ENCODE measurements at regions not wholly inside any gene's neighbourhood (a gene's known extent, or its start where the extent isn't known, plus 50 kb on each side); places are given as distances from the start of the nearest gene placed in this dataset.

DNA sequence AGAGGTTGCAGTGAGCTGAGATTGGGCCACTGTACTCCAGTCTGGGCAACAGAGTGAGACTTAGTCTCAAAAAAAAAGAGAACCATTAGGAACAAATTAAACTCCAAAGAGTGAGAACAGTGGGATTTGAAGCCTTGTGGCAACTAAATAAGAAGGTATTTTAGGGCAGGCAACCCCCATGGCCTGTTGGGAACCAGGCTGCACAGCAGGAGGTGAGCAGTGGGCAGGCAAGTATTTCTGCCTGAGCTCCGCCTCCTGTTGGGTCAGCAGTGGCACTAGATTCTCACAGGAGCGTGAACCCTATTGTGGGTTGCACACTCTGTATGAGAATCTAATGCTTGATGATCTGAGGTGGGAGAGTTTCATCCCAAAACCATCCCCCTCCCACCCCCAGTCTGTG lies 57.6 kb upstream of the MED9 start:
- Histone ChIP-seq H3K9ac (ENCODE audit: insufficient read depth, low read length) (no peak overlapping the region), H3K4me1 (ENCODE audit: control insufficient read depth, extremely low read depth, insufficient read depth, low read length) (peaks cover 12% of the 10 kb centered on the region), H3K36me3 (ENCODE audit: control insufficient read depth, insufficient read depth, low read length) (no peaks in the 10 kb centered on the region), H3K4me3 (replicated peaks in 1 of 4; ENCODE audit: control extremely low read depth in 1 of 4, insufficient read depth in 1 of 4, low read depth in 3 of 4, low read length in 4 of 4) (no peak overlapping the region), H3K4me2 (ENCODE audit: extremely low read depth, insufficient read depth, low read length) (no peak overlapping the region), H3K9me3 (ENCODE audit: control insufficient read depth, insufficient read depth, low read depth, low read length) (no peaks in the 10 kb centered on the region), H3K79me2 (ENCODE audit: control insufficient read depth, insufficient read depth, low read length) (no peaks in the 10 kb centered on the region), H4K20me1 (ENCODE audit: control insufficient read depth, extremely low read depth, insufficient read depth, low read length) (no peaks in the 10 kb centered on the region), H3K27ac (ENCODE audit: insufficient read depth, low read length) (no peak overlapping the region), H2AFZ (ENCODE audit: low read length) (no peak overlapping the region), H3K27me3 (ENCODE audit: control insufficient read depth, insufficient read depth, low read length) (no peaks in the 10 kb centered on the region)
- DNase-seq (ENCODE audit: low read depth in 2 of 2): no peak
- TF ChIP-seq, protein P1, sequence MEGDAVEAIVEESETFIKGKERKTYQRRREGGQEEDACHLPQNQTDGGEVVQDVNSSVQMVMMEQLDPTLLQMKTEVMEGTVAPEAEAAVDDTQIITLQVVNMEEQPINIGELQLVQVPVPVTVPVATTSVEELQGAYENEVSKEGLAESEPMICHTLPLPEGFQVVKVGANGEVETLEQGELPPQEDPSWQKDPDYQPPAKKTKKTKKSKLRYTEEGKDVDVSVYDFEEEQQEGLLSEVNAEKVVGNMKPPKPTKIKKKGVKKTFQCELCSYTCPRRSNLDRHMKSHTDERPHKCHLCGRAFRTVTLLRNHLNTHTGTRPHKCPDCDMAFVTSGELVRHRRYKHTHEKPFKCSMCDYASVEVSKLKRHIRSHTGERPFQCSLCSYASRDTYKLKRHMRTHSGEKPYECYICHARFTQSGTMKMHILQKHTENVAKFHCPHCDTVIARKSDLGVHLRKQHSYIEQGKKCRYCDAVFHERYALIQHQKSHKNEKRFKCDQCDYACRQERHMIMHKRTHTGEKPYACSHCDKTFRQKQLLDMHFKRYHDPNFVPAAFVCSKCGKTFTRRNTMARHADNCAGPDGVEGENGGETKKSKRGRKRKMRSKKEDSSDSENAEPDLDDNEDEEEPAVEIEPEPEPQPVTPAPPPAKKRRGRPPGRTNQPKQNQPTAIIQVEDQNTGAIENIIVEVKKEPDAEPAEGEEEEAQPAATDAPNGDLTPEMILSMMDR (conservative IDR thresholded peaks at IDR 0.05 in 1 of 2, IDR thresholded peaks at IDR 0.05 in 1 of 2; ENCODE audit: low read depth in 1 of 2, low read length in 2 of 2): no peak
- no peak for TF ChIP-seq EZH2 (IDR thresholded peaks at IDR 0.05; ENCODE audit: low read length, missing control alignments)

DNA sequence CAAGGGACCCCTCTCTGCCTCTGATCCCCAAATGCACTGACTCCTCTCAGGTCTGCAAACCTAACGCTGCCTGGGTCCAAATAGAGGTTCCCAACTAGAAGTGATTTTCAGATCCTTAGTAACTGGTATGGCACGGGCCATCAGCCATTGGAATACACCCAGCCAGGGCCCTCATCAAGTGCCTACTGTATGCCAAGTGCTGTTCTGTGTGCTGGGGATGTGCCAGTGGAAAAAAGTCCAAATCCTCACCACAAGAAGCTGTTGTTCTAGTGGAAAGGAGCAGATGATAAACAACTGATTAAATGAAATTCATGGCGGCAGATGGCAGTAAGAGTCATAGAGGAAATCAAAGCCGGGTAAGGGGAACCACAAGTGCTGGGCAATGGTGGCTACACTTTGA lies 57.2 kb upstream of the MED9 start:
- Histone ChIP-seq H3K9me3 (ENCODE audit: control insufficient read depth, insufficient read depth, low read depth, low read length) (no peaks in the 10 kb centered on the region), H3K4me2 (ENCODE audit: extremely low read depth, insufficient read depth, low read length) (no peak overlapping the region), H3K79me2 (ENCODE audit: control insufficient read depth, insufficient read depth, low read length) (no peaks in the 10 kb centered on the region), H3K27me3 (ENCODE audit: control insufficient read depth, insufficient read depth, low read length) (no peaks in the 10 kb centered on the region), H4K20me1 (ENCODE audit: control insufficient read depth, extremely low read depth, insufficient read depth, low read length) (no peaks in the 10 kb centered on the region), H3K4me1 (ENCODE audit: control insufficient read depth, extremely low read depth, insufficient read depth, low read length) (peaks cover 11% of the 10 kb centered on the region), H3K36me3 (ENCODE audit: control insufficient read depth, insufficient read depth, low read length) (no peaks in the 10 kb centered on the region), H2AFZ (ENCODE audit: low read length) (no peak overlapping the region), H3K4me3 (replicated peaks in 1 of 4; ENCODE audit: control extremely low read depth in 1 of 4, insufficient read depth in 1 of 4, low read depth in 3 of 4, low read length in 4 of 4) (no peak overlapping the region), H3K9ac (ENCODE audit: insufficient read depth, low read length) (no peak overlapping the region), H3K27ac (ENCODE audit: insufficient read depth, low read length) (no peak overlapping the region)
- DNase-seq (ENCODE audit: low read depth in 2 of 2): no peak
- no peak for TF ChIP-seq EZH2 (IDR thresholded peaks at IDR 0.05; ENCODE audit: low read length, missing control alignments)
- TF ChIP-seq, protein P1 (conservative IDR thresholded peaks at IDR 0.05 in 1 of 2, IDR thresholded peaks at IDR 0.05 in 1 of 2; ENCODE audit: low read depth in 1 of 2, low read length in 2 of 2): no peak

DNA sequence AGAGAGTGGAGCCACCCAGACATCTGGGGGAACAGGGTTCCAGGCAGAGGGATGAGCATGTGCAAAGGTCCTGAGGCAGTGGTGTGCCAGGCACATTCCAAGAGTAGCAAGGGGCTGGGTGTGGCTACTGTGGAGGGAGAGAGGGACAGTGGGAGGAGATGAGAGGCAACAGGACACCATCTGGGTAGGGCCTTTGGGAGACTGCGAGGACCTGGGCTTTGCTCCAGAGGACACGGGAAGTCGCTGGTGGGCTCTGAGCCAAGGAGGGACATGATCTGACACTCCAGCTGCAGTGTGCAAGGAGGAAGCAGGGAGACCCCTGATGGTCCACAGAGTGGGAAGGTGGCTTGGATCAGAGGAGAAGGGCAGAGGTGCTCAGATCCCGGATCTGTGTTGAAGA lies 56.7 kb upstream of the MED9 start:
- Histone ChIP-seq H3K36me3 (ENCODE audit: control insufficient read depth, insufficient read depth, low read length) (no peaks in the 10 kb centered on the region), H4K20me1 (ENCODE audit: control insufficient read depth, extremely low read depth, insufficient read depth, low read length) (no peaks in the 10 kb centered on the region), H2AFZ (ENCODE audit: low read length) (no peak overlapping the region), H3K4me1 (ENCODE audit: control insufficient read depth, extremely low read depth, insufficient read depth, low read length) (peaks cover 8% of the 10 kb centered on the region), H3K4me3 (replicated peaks in 1 of 4; ENCODE audit: control extremely low read depth in 1 of 4, insufficient read depth in 1 of 4, low read depth in 3 of 4, low read length in 4 of 4) (no peak overlapping the region), H3K9me3 (ENCODE audit: control insufficient read depth, insufficient read depth, low read depth, low read length) (no peaks in the 10 kb centered on the region), H3K9ac (ENCODE audit: insufficient read depth, low read length) (peak overlapping the region; percentile 30), H3K27me3 (ENCODE audit: control insufficient read depth, insufficient read depth, low read length) (no peaks in the 10 kb centered on the region), H3K27ac (ENCODE audit: insufficient read depth, low read length) (peak overlapping the region; percentile 75), H3K4me2 (ENCODE audit: extremely low read depth, insufficient read depth, low read length) (no peak overlapping the region), H3K79me2 (ENCODE audit: control insufficient read depth, insufficient read depth, low read length) (no peaks in the 10 kb centered on the region)
- no peak for TF ChIP-seq EZH2 (IDR thresholded peaks at IDR 0.05; ENCODE audit: low read length, missing control alignments)
- TF ChIP-seq, protein P1 (conservative IDR thresholded peaks at IDR 0.05 in 1 of 2, IDR thresholded peaks at IDR 0.05 in 1 of 2; ENCODE audit: low read depth in 1 of 2, low read length in 2 of 2): no peak
- DNase-seq (ENCODE audit: low read depth in 2 of 2): no peak

Measured in fibroblast of lung (primary cell).